ENCODE measurements at regions not wholly inside any gene's neighbourhood (a gene's known extent, or its start where the extent isn't known, plus 50 kb on each side); places are given as distances from the start of the nearest gene placed in this dataset.

DNA sequence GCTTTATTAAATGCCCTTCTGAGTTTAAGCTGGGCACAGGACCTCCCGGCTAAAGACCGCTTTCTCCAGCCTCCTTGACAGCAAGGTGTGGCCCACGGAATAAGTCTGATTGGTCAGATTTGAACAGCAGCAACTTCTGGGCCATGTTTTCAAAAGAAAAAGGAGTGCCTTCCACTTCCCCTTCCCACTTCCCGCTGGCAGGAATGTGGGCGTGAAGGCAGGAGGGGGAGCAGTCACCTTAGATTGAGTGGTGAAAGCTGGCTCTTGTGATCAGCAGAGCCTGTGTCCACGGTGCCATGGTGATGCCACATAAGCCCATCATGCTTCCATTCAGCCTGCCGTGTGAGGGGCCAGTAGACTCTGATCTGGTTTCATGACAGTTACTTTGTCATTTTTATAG lies 136.6 kb upstream of the GLI2 start:
- no peak for TF ChIP-seq EZH2phosphoT487 (IDR thresholded peaks at IDR 0.05; ENCODE audit: borderline replicate concordance, low read length)
- TF ChIP-seq, protein P1, sequence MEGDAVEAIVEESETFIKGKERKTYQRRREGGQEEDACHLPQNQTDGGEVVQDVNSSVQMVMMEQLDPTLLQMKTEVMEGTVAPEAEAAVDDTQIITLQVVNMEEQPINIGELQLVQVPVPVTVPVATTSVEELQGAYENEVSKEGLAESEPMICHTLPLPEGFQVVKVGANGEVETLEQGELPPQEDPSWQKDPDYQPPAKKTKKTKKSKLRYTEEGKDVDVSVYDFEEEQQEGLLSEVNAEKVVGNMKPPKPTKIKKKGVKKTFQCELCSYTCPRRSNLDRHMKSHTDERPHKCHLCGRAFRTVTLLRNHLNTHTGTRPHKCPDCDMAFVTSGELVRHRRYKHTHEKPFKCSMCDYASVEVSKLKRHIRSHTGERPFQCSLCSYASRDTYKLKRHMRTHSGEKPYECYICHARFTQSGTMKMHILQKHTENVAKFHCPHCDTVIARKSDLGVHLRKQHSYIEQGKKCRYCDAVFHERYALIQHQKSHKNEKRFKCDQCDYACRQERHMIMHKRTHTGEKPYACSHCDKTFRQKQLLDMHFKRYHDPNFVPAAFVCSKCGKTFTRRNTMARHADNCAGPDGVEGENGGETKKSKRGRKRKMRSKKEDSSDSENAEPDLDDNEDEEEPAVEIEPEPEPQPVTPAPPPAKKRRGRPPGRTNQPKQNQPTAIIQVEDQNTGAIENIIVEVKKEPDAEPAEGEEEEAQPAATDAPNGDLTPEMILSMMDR (conservative IDR thresholded peaks at IDR 0.05; ENCODE audit: low read depth, low read length): no peak
- no peak for TF ChIP-seq EZH2 (IDR thresholded peaks at IDR 0.05; ENCODE audit: low read length, unreplicated experiment)

All from PC-3 (cell line).